Smooth muscle cell (in vitro differentiated cells): ENCODE measurements at regions not wholly inside any gene's neighbourhood (a gene's known extent, or its start where the extent isn't known, plus 50 kb on each side); places are given as distances from the start of the nearest gene placed in this dataset.

Experiments
- DNase-seq: peaks from one replicate; lab custom pipeline; 2025; ENCODE audit not compliant: unreplicated experiment; lab: John Stamatoyannopoulos, UW
- H2AFZ ChIP-seq: fragments of 200-600 bp; sonication (generic); 2 replicates; pipeline ENCODE4 v1.6.0; 2016; ENCODE audit warnings: antibody characterized with exemption, low read depth, mild to moderate bottlenecking
- H3F3A ChIP-seq: fragments of 200-600 bp; sonication (generic); 2 replicates; pipeline ENCODE4 v1.6.0; 2017; ENCODE audit warnings: antibody characterized with exemption, low read depth
- H3K27ac ChIP-seq: fragments of 200-600 bp; sonication (generic); 2 replicates; pipeline ENCODE4 v1.5.1; 2016; ENCODE audit warnings: low read depth, mild to moderate bottlenecking
- H3K27me3 ChIP-seq: fragments of 200-600 bp; sonication (generic); 2 replicates; pipeline ENCODE4 v1.6.1; 2016; ENCODE audit warnings: low read depth, mild to moderate bottlenecking
- H3K36me3 ChIP-seq: fragments of 200-600 bp; sonication (generic); 2 replicates; pipeline ENCODE4 v1.5.1; 2016; ENCODE audit warnings: low read depth
- H3K4me1 ChIP-seq: fragments of 200-600 bp; sonication (generic); 2 replicates; pipeline ENCODE4 v1.5.1; 2016; ENCODE audit warnings: low read depth
- H3K4me2 ChIP-seq: fragments of 200-600 bp; sonication (generic); 2 replicates; pipeline ENCODE4 v1.6.0; 2016; ENCODE audit warnings: mild to moderate bottlenecking
- H3K4me3 ChIP-seq: fragments of 200-600 bp; sonication (generic); 2 replicates; pipeline ENCODE4 v1.5.1; 2016; ENCODE audit warnings: mild to moderate bottlenecking
- H3K79me2 ChIP-seq: fragments of 200-600 bp; sonication (generic); 2 replicates; pipeline ENCODE4 v1.6.0; 2016; ENCODE audit warnings: low read depth, mild to moderate bottlenecking
- H3K9ac ChIP-seq: fragments of 200-600 bp; sonication (generic); 2 replicates; pipeline ENCODE4 v1.6.0; 2016; ENCODE audit warnings: low read depth
- H3K9me3 ChIP-seq: fragments of 200-600 bp; sonication (generic); replicated peaks from 2 replicates; pipeline ENCODE4 v1.5.1; 2016; ENCODE audit warnings: low read depth
- H4K20me1 ChIP-seq: fragments of 200-600 bp; sonication (generic); 2 replicates; pipeline ENCODE4 v1.6.0; 2016; ENCODE audit warnings: low read depth
- WGBS: methylation state at CpG from one replicate; pipeline ENCODE4 v1.1.7; 2016; ENCODE audit warnings: low lambda C conversion rate; 5-methylcytosine and 5-hydroxymethylcytosine counted together
- TF ChIP-seq, protein P1 (sequence below): fragments of 200-600 bp; sonication (generic); IDR thresholded peaks from 2 replicates; pipeline ENCODE4 v1.5.1; 2017; ENCODE audit warnings: borderline replicate concordance, mild to moderate bottlenecking, antibody characterized with exemption; ENCODE audit not compliant: insufficient read depth, poor library complexity, severe bottlenecking

DNA sequence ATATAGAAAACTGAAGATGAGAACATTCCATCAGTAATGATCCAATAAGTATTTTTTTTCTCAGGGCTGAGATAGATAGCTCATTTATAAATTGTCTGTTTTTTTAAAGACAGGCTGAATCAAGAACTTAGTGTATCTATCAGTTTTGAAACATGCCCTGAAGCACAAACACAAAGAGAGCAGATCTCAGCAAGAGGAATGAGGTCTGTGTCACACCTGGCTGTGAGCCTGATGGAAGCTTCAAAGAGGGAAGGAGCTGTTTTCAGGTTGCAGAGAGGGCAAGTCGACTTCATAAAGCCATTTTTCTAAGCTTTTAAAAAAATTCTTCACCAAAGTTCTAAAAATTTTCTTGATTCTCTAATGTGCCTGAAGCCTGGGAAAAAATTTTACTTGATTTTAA lies 434.9 kb downstream of the PDGFC start:
- DNase-seq: no peak
- Histone ChIP-seq H3K9me3 (no peaks in the 10 kb centered on the region), H2AFZ (no peak overlapping the region), H3K79me2 (no peaks in the 10 kb centered on the region), H4K20me1 (no peaks in the 10 kb centered on the region), H3K9ac (no peak overlapping the region), H3K27ac (peak overlapping the region; percentile 37), H3F3A (no peaks in the 10 kb centered on the region), H3K4me2 (peak overlapping the region; percentile 20), H3K27me3 (no peaks in the 10 kb centered on the region), H3K4me1 (peaks cover 6% of the 10 kb centered on the region), H3K36me3 (no peaks in the 10 kb centered on the region), H3K4me3 (no peak overlapping the region)
- 80% methylated on average over 1 of the region's 1 CpG for WGBS
- TF ChIP-seq, protein P1, sequence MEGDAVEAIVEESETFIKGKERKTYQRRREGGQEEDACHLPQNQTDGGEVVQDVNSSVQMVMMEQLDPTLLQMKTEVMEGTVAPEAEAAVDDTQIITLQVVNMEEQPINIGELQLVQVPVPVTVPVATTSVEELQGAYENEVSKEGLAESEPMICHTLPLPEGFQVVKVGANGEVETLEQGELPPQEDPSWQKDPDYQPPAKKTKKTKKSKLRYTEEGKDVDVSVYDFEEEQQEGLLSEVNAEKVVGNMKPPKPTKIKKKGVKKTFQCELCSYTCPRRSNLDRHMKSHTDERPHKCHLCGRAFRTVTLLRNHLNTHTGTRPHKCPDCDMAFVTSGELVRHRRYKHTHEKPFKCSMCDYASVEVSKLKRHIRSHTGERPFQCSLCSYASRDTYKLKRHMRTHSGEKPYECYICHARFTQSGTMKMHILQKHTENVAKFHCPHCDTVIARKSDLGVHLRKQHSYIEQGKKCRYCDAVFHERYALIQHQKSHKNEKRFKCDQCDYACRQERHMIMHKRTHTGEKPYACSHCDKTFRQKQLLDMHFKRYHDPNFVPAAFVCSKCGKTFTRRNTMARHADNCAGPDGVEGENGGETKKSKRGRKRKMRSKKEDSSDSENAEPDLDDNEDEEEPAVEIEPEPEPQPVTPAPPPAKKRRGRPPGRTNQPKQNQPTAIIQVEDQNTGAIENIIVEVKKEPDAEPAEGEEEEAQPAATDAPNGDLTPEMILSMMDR: no peak

GRCh38 chr4:156534205-156534604 lies 437.4 kb downstream of the PDGFC start:
- peaks cover 6% of the 10 kb centered on the region for H3K4me1 ChIP-seq
- H3K79me2 ChIP-seq: no peaks in the 10 kb centered on the region
- no peak overlapping the region for H3K4me3 ChIP-seq
- H4K20me1 ChIP-seq: no peaks in the 10 kb centered on the region
- H3K27me3 ChIP-seq: no peaks in the 10 kb centered on the region
- H3K4me2 ChIP-seq: no peak overlapping the region
- H3K9me3 ChIP-seq: no peaks in the 10 kb centered on the region
- no peak overlapping the region for H3K27ac ChIP-seq
- H3F3A ChIP-seq: no peaks in the 10 kb centered on the region
- no peak overlapping the region for H3K9ac ChIP-seq
- TF ChIP-seq, protein P1: no peak
- no peak for DNase-seq
- no peak overlapping the region for H2AFZ ChIP-seq
- WGBS: 86% methylated on average over 2 of the region's 2 CpGs
- H3K36me3 ChIP-seq: no peaks in the 10 kb centered on the region

DNA sequence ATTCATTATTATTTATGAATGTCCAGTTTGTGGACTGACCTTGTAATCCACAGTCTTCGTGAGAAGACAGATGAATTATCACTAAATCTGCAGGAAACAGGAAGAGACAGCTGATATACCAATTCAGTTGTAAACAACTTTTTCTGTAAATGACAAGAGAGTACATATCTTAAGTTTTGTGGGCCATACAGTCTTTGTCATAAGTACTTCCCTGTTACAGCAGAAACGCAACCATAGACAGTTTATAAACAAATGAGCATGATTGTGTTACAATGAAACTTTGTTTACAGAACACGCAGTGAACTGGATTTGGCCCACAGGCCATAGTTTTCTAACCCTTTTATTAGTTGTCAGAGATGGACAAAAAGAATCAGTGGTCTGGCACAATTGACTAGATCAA lies 443.4 kb downstream of the PDGFC start:
- Histone ChIP-seq H3K79me2 (no peaks in the 10 kb centered on the region), H2AFZ (peak overlapping the region; percentile 72), H4K20me1 (no peaks in the 10 kb centered on the region), H3K36me3 (no peaks in the 10 kb centered on the region), H3K27ac (no peak overlapping the region), H3K4me3 (no peak overlapping the region), H3K4me2 (no peak overlapping the region), H3F3A (no peaks in the 10 kb centered on the region), H3K9me3 (no peaks in the 10 kb centered on the region), H3K27me3 (no peaks in the 10 kb centered on the region), H3K9ac (no peak overlapping the region), H3K4me1 (no peaks in the 10 kb centered on the region)
- 35% methylated on average over 3 of the region's 3 CpGs for WGBS
- TF ChIP-seq, protein P1: no peak
- no peak for DNase-seq

DNA sequence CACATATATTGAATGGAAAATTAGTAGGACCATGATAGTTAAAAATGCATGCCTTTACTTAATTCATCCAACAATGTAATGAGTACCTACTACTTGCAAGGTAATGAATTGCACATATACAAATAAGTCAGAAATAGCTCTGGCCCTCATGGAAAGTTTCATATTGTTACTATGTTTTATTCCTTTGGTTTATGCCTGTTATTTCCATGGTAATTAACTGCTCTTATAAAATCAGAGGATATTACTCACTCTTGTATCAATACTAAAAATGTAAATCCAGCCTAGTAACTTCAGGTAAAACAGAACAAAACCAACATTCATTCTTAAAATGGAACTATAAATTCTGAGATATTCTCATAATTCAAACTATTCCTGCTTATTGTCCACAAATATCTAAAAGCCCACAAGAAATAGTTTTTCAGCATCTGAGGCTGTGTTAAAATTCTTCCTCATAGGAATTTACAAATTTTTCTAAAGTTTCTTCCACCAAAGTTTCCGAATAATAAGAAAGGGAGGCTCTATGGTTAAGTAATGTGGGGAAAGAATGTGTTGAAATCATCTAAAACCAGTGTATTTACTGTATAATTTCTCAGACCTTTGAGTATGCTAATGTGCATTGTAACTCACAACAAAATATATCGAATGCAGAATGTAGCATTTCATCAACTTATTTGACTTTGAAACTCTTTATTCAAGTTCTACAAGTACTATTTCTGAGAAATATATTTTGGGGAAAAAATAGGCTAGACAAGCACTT lies 444.2 kb downstream of the PDGFC start:
- H3K27ac ChIP-seq: no peak overlapping the region
- DNase-seq: no peak
- no peaks in the 10 kb centered on the region for H3K27me3 ChIP-seq
- TF ChIP-seq, protein P1: no peak
- no peaks in the 10 kb centered on the region for H3K4me1 ChIP-seq
- H3K9me3 ChIP-seq: no peaks in the 10 kb centered on the region
- no peaks in the 10 kb centered on the region for H3F3A ChIP-seq
- WGBS: 93% methylated on average over 2 of the region's 2 CpGs
- no peak overlapping the region for H3K4me3 ChIP-seq
- no peaks in the 10 kb centered on the region for H4K20me1 ChIP-seq
- H3K79me2 ChIP-seq: no peaks in the 10 kb centered on the region
- peak overlapping the region; percentile 72 for H2AFZ ChIP-seq
- H3K9ac ChIP-seq: no peak overlapping the region
- no peaks in the 10 kb centered on the region for H3K36me3 ChIP-seq
- no peak overlapping the region for H3K4me2 ChIP-seq
